ENCODE measurements at regions not wholly inside any gene's neighbourhood (a gene's known extent, or its start where the extent isn't known, plus 50 kb on each side); places are given as distances from the start of the nearest gene placed in this dataset.

DNA sequence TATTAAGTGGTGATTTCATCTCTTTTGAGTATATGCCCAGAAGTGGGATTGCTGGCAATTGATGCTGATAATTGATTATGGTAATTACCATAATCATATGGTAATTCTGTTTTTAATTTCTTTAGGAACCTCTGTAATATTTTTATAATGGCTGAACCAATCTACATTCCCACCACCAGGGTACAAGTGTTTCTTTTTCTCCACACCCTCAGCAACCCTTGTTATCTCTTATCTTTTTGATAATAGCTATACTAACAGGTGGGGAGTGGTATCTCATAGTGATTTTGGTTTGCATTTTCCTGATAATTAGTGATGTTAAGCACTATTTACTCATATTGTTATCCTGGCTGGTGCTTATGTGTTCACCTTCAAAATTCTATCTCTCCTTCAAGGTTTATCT is 212.6 kb downstream of the FMR1NB start:
- no peak for DNase-seq (ENCODE audit: low read depth)
- TF ChIP-seq CTCF (conservative IDR thresholded peaks at IDR 0.05; ENCODE audit: low read depth, low read length), result no peak
- no peak overlapping the region for H3K4me3 ChIP-seq (ENCODE audit: low read length)

DNA sequence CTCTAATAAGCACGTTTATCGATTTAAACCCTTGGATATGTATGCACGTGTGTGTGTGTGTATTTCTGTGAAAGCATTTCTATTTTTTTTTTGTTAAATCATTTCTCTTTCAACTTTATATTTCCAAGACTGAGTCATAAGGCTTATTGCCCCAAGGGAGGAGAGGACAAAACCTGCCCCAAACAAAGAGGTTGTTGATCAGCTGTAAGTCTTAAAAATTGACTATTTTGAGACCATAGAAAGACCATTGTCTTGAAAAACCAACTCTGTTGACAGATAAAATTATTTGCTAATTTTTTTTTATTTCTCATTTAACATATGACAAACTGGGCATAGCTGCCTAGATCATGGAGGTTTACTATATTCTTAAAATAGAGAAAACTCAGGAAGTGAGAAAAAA is 222.4 kb downstream of the FMR1NB start:
- DNase-seq (ENCODE audit: low read depth), result no peak
- H3K4me3 ChIP-seq (ENCODE audit: low read length), result no peak overlapping the region
- no peak for TF ChIP-seq CTCF (conservative IDR thresholded peaks at IDR 0.05; ENCODE audit: low read depth, low read length)

- DNase-seq (ENCODE audit: low read depth), result no peak
- H3K4me3 ChIP-seq (ENCODE audit: low read length), result no peak overlapping the region
- no peak for TF ChIP-seq CTCF (conservative IDR thresholded peaks at IDR 0.05; ENCODE audit: low read depth, low read length)
Observed at GRCh38 chrX:148204195-148204594, 223.1 kb downstream of the FMR1NB start.

DNA sequence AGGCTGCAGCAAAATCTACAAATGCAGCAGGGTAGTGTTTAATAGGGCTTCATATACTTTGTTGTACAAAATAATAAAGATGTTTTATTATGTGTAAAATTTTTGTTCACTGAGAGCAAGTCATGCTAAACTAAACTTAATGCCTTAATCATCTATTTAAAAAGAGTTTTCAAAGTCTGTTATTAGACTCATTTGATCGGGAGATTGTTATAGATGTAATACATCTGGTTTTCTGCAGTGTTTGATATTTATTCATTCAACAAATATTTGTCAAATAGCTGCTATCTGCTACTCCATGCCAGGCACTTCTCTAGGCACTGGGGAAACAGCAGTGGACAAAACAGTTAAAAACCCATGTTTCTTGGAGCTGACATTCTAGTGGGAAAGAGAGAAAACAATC is 233.6 kb downstream of the FMR1NB start:
- DNase-seq (ENCODE audit: low read depth), result no peak
- H3K4me3 ChIP-seq (ENCODE audit: low read length), result no peak overlapping the region
- TF ChIP-seq CTCF (conservative IDR thresholded peaks at IDR 0.05; ENCODE audit: low read depth, low read length), result no peak

DNA sequence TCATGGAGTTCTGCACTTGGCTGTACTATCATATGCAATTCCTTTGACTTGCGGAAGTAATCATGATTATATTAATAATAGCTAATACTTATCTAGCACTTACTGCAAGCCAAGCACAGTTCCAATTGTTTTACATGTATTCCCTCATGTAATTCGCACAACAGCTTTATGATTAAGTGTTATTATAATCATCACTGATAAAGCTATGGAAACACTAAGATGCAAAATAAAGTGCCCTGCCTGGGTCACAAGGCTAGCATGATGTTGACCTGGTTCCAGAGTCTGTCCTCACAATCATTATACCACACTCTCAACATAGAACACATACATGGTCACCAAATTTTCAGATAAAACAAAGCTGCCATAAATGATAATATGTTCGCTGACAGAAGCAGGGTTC is 234.6 kb downstream of the FMR1NB start:
- no peak for TF ChIP-seq CTCF (conservative IDR thresholded peaks at IDR 0.05; ENCODE audit: low read depth, low read length)
- no peak for DNase-seq (ENCODE audit: low read depth)
- H3K4me3 ChIP-seq (ENCODE audit: low read length), result no peak overlapping the region

DNA sequence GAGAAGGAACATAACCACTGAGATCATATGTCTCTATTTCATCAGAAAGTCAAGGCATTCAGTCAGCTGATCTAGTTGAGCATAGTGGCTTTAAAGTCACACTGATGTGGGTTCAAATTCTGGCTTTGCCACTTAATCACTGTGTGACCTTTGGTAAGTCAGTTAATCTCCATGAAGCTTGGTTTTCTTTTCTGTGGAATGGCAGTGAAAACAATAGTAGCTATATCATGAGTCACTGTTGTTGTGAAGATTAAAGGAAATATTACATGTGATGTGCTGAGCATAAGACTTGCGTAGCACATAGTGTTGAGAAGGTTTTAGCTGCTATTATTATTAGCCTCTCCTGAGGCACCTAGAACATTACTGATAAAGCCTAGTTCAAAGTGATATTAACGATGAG is 242.2 kb downstream of the FMR1NB start:
- no peak for DNase-seq (ENCODE audit: low read depth)
- no peak overlapping the region for H3K4me3 ChIP-seq (ENCODE audit: low read length)
- no peak for TF ChIP-seq CTCF (conservative IDR thresholded peaks at IDR 0.05; ENCODE audit: low read depth, low read length)

DNA sequence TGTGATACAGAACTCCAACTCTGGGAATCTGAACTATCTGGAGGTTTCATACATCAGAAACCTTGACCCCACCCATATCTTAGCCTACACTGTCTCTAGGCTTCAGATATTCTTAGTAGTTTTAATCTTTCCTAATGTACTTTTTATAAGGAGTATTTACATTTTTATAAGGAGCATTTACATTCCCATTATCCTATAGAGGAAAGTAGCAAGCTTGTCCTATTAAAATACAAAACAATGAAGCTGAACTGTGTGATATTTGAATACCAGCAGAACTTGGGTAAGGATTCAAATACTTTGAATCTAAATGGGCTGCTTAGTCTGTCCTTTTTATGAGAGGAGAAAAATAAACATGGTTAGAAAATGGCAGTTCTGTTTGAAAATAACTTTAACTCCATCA is 247.4 kb downstream of the FMR1NB start:
- TF ChIP-seq CTCF (conservative IDR thresholded peaks at IDR 0.05; ENCODE audit: low read depth, low read length), result no peak
- no peak overlapping the region for H3K4me3 ChIP-seq (ENCODE audit: low read length)
- no peak for DNase-seq (ENCODE audit: low read depth)

All from retinal pigment epithelial cell (primary cell).